Ishikawa (cell line): ENCODE measurements at regions not wholly inside any gene's neighbourhood (a gene's known extent, or its start where the extent isn't known, plus 50 kb on each side); places are given as distances from the start of the nearest gene placed in this dataset.

Source experiments
- CEBPB ChIP-seq: IDR thresholded peaks from 2 replicates; pipeline ENCODE4 v1.6.1; 2012
- CREB1 ChIP-seq: IDR thresholded peaks from 2 replicates; pipeline ENCODE4 v1.6.1; 2012; ENCODE audit warnings: low read depth
- EGR1 ChIP-seq: IDR thresholded peaks from 2 replicates; pipeline ENCODE4 v1.6.1; 2012
- EP300 ChIP-seq: IDR thresholded peaks from 2 replicates; pipeline ENCODE4 v1.6.1; 2012; ENCODE audit warnings: borderline replicate concordance
- FOXM1 ChIP-seq: IDR thresholded peaks from 2 replicates; pipeline ENCODE4 v1.6.1; 2012; ENCODE audit warnings: low read depth, borderline replicate concordance
- RAD21 ChIP-seq: IDR thresholded peaks from 2 replicates; pipeline ENCODE4 v1.6.1; 2012; ENCODE audit warnings: low read depth
- TAF1 ChIP-seq: IDR thresholded peaks from 2 replicates; pipeline ENCODE4 v1.6.1; 2012; ENCODE audit warnings: low read depth, mild to moderate bottlenecking
- TCF12 ChIP-seq: IDR thresholded peaks from 2 replicates; pipeline ENCODE4 v1.6.1; 2012; ENCODE audit warnings: low read depth
- USF1 ChIP-seq: IDR thresholded peaks from 2 replicates; pipeline ENCODE4 v1.6.1; 2012
- TF ChIP-seq, protein P1 (sequence below): IDR thresholded peaks from 2 replicates; pipeline ENCODE4 v1.6.1; 2012
- TF ChIP-seq, protein P2 (sequence below): IDR thresholded peaks from 2 replicates; pipeline ENCODE4 v1.6.1; 2012; ENCODE audit warnings: low read depth, mild to moderate bottlenecking

DNA sequence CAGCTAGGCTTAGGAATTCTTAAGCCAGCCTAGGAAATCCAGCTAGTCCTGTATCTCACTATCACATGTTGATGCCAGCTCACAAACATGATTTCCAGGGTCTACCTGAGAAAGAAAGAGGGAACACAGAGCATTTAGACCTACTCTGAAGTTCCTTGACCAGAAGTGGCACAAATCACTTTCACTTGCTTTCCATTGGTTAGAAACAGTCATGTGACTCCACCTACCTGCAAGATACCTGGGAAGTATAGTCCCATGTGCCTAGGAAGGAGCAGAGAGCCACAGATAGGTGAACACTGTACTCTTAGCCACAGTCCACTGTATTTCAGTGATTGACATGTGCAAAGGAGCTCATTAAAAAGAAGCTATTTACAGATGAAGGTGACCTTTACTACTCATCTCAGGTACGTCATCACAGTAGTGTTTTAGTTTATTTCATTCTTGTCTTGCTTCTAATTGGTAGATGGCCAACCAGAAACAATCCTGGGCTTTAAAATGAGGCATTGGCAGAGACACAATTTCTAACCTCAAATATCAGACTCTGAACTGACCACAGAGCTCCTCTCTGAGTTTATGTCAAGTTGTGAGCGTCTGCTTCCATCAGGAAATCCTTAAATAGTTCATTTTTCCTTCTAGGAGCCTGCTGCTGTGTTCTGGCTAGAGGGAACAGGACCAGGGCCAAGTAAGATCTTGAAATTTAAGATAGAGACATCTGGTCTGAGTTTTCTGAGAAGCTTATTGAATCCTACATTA is 340.7 kb downstream of the TLE4 start:
- TF ChIP-seq, protein P1, sequence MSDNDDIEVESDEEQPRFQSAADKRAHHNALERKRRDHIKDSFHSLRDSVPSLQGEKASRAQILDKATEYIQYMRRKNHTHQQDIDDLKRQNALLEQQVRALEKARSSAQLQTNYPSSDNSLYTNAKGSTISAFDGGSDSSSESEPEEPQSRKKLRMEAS = no peak
- TF ChIP-seq, protein P2, sequence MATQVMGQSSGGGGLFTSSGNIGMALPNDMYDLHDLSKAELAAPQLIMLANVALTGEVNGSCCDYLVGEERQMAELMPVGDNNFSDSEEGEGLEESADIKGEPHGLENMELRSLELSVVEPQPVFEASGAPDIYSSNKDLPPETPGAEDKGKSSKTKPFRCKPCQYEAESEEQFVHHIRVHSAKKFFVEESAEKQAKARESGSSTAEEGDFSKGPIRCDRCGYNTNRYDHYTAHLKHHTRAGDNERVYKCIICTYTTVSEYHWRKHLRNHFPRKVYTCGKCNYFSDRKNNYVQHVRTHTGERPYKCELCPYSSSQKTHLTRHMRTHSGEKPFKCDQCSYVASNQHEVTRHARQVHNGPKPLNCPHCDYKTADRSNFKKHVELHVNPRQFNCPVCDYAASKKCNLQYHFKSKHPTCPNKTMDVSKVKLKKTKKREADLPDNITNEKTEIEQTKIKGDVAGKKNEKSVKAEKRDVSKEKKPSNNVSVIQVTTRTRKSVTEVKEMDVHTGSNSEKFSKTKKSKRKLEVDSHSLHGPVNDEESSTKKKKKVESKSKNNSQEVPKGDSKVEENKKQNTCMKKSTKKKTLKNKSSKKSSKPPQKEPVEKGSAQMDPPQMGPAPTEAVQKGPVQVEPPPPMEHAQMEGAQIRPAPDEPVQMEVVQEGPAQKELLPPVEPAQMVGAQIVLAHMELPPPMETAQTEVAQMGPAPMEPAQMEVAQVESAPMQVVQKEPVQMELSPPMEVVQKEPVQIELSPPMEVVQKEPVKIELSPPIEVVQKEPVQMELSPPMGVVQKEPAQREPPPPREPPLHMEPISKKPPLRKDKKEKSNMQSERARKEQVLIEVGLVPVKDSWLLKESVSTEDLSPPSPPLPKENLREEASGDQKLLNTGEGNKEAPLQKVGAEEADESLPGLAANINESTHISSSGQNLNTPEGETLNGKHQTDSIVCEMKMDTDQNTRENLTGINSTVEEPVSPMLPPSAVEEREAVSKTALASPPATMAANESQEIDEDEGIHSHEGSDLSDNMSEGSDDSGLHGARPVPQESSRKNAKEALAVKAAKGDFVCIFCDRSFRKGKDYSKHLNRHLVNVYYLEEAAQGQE = no peak
- TF ChIP-seq EGR1 (no peak), TAF1 (no peak), USF1 (no peak), TCF12 (no peak), RAD21 (no peak), CEBPB (no peak), EP300 (no peak), CREB1 (no peak), FOXM1 (no peak)
